ENCODE measurements at regions not wholly inside any gene's neighbourhood (a gene's known extent, or its start where the extent isn't known, plus 50 kb on each side); places are given as distances from the start of the nearest gene placed in this dataset.

GRCh38 chr12:91940322-91940721 is 205.3 kb downstream of the BTG1 start:
- H3K27me3 ChIP-seq (replicated peaks; ENCODE audit: insufficient read depth, low read depth, low read length, poor library complexity), result no peaks in the 10 kb centered on the region
- no peak overlapping the region for H3K27ac ChIP-seq (ENCODE audit: low read depth, low read length, poor library complexity, severe bottlenecking)
- POLR2A ChIA-PET (ENCODE audit: low non-redundant PET), result no interaction called here
- TF ChIP-seq CTCF (conservative IDR thresholded peaks at IDR 0.05; ENCODE audit: low read depth, low read length), result no peak
- no peak for TF ChIP-seq EZH2 (IDR thresholded peaks at IDR 0.05; ENCODE audit: borderline replicate concordance, low read depth, low read length, poor library complexity, severe bottlenecking)
- H3K36me3 ChIP-seq (ENCODE audit: insufficient read depth, low read length, poor library complexity, severe bottlenecking), result no peaks in the 10 kb centered on the region
- no peak for DNase-seq (ENCODE audit: low spot score)
- H3K9me3 ChIP-seq (ENCODE audit: low read depth, low read length, poor library complexity, severe bottlenecking), result no peaks in the 10 kb centered on the region
- no TSS peak for BruUV-seq (replicated peaks)
- intact Hi-C loops (cut with micrococcal nuclease; ENCODE audit: unreplicated experiment), result no loop called here
- no peaks in the 10 kb centered on the region for H3K4me1 ChIP-seq (ENCODE audit: insufficient read depth, low read length, poor library complexity, severe bottlenecking)
- CTCF ChIA-PET, result no interaction called here
- H3K4me3 ChIP-seq (ENCODE audit: low read depth, low read length, poor library complexity, severe bottlenecking), result no peak overlapping the region

- Histone ChIP-seq H3K4me3 (ENCODE audit: low read depth, low read length, poor library complexity, severe bottlenecking) (no peak overlapping the region), H3K36me3 (ENCODE audit: insufficient read depth, low read length, poor library complexity, severe bottlenecking) (no peaks in the 10 kb centered on the region), H3K27ac (ENCODE audit: low read depth, low read length, poor library complexity, severe bottlenecking) (no peak overlapping the region), H3K4me1 (ENCODE audit: insufficient read depth, low read length, poor library complexity, severe bottlenecking) (no peaks in the 10 kb centered on the region), H3K27me3 (replicated peaks; ENCODE audit: insufficient read depth, low read depth, low read length, poor library complexity) (no peaks in the 10 kb centered on the region), H3K9me3 (ENCODE audit: low read depth, low read length, poor library complexity, severe bottlenecking) (no peaks in the 10 kb centered on the region)
- POLR2A ChIA-PET (ENCODE audit: low non-redundant PET), result interaction anchor here (0.5 kb wide), 1 partner anchor 17 kb away, joined by 3 read pairs; no protein-coding TSS in a partner anchor
- intact Hi-C loops (cut with micrococcal nuclease; ENCODE audit: unreplicated experiment), result no loop called here
- CTCF ChIA-PET, result no interaction called here
- BruUV-seq (replicated peaks), result no TSS peak
- TF ChIP-seq EZH2 (IDR thresholded peaks at IDR 0.05; ENCODE audit: borderline replicate concordance, low read depth, low read length, poor library complexity, severe bottlenecking), result no peak
- TF ChIP-seq CTCF (conservative IDR thresholded peaks at IDR 0.05; ENCODE audit: low read depth, low read length), result no peak
- no peak for DNase-seq (ENCODE audit: low spot score)
These were observed 207.9 kb downstream of the BTG1 start for GRCh38 chr12:91937706-91938105.

GRCh38 chr12:91937009-91937408 is 208.6 kb downstream of the BTG1 start:
- Histone ChIP-seq H3K27me3 (replicated peaks; ENCODE audit: insufficient read depth, low read depth, low read length, poor library complexity) (no peaks in the 10 kb centered on the region), H3K36me3 (ENCODE audit: insufficient read depth, low read length, poor library complexity, severe bottlenecking) (no peaks in the 10 kb centered on the region), H3K4me3 (ENCODE audit: low read depth, low read length, poor library complexity, severe bottlenecking) (no peak overlapping the region), H3K4me1 (ENCODE audit: insufficient read depth, low read length, poor library complexity, severe bottlenecking) (no peaks in the 10 kb centered on the region), H3K9me3 (ENCODE audit: low read depth, low read length, poor library complexity, severe bottlenecking) (no peaks in the 10 kb centered on the region), H3K27ac (ENCODE audit: low read depth, low read length, poor library complexity, severe bottlenecking) (no peak overlapping the region)
- no peak for TF ChIP-seq CTCF (conservative IDR thresholded peaks at IDR 0.05; ENCODE audit: low read depth, low read length)
- TF ChIP-seq EZH2 (IDR thresholded peaks at IDR 0.05; ENCODE audit: borderline replicate concordance, low read depth, low read length, poor library complexity, severe bottlenecking), result no peak
- DNase-seq (ENCODE audit: low spot score), result no peak
- intact Hi-C loops (cut with micrococcal nuclease; ENCODE audit: unreplicated experiment), result no loop called here
- no TSS peak for BruUV-seq (replicated peaks)
- CTCF ChIA-PET, result no interaction called here
- POLR2A ChIA-PET (ENCODE audit: low non-redundant PET), result no interaction called here

Data from A673 (cell line).